DMS79 (cell line): ENCODE measurements at regions not wholly inside any gene's neighbourhood (a gene's known extent, or its start where the extent isn't known, plus 50 kb on each side); places are given as distances from the start of the nearest gene placed in this dataset.

Experiments
- DNase-seq: peaks from one replicate; lab custom pipeline; 2025; lab: John Stamatoyannopoulos, UW

GRCh38 chr10:85545874-85546273 lies 820.7 kb downstream of the GRID1 start:
- no peak for DNase-seq

- DNase-seq, result no peak
These were observed 819.1 kb downstream of the GRID1 start for GRCh38 chr10:85547460-85548023.

- DNase-seq, result no peak
These were observed 818.6 kb downstream of the GRID1 start for GRCh38 chr10:85548034-85548433.
